HG02870 (cell line): ENCODE measurements at regions not wholly inside any gene's neighbourhood (a gene's known extent, or its start where the extent isn't known, plus 50 kb on each side); places are given as distances from the start of the nearest gene placed in this dataset.

Experiments used
- ATAC-seq: cut with Tn5 transposase; IDR thresholded peaks from one replicate; pipeline ENCODE4 v1.9.1; 2021; ENCODE audit warnings: mild to moderate bottlenecking, moderate library complexity; ENCODE audit not compliant: unreplicated experiment

DNA sequence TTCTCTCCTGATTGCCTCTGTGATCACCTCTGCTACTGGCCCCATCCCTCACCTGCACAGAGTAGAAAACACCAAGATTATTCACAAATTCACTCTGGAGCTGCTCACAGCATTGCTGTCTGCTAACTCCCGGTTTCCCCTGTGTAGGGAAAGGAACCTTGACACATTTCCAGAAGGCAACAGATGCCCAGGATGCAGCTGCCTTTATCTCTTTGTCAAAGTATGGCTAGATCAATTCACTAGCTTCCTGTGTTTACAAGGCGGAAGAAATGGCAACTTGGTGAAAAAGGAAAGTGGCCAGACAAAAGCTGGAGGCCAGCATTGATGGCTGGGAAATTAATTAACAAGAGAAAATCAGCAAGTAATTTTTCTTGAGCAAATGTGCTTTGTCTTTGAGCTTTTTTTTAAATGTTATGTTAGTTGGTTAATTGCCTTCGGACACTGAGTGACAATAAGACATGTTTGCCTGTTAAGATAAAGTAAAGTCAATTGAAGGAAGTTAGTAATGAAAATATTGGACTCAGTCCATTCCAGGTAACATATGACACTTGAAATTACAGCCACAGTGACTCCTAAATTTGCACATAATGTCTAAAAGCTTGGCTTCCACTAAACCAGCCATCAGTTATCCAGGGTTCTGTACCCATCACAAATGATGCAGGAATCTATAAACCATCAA lies 394.6 kb upstream of the IL12A start:
- ATAC-seq = no peak

DNA sequence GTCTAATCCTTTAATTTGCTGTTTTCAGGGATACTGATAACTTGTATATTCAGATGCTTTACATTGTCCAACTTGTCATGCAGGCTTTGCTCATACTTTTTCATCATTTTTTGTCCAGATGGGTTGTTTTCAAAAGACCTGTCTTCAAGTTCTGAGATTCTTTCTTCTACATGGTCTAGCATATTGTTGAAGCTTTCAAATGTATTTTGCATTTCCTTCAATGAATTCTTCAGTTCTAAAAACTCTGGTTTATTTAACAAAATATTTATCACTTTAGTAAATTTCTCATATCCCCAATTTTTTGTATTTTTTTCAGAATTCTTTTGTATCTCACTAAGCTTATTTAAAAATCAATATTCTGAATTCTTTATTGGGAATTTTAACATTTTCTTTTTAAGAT lies 388.3 kb upstream of the IL12A start:
- ATAC-seq = no peak

DNA sequence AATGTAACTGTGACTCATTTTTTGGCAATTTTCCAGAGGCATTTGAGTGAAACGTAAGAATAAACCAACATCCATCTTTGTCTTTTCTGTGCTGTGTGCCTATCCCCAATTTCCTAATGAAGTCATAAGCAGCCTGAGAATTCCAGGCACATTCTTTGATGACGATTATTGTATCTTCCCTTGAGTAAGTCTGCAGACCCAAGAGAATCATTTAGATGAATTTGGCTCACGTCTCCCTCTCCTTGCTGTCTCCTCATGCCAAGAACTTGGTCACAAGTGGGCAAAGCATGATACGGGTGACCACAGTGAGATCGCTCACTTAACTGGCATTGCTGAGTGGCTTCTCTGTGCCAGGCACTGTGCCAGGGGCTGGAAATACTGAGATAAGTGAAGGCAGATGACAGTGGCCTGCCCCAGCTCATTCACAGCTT lies 384.5 kb upstream of the IL12A start:
- ATAC-seq = no peak

DNA sequence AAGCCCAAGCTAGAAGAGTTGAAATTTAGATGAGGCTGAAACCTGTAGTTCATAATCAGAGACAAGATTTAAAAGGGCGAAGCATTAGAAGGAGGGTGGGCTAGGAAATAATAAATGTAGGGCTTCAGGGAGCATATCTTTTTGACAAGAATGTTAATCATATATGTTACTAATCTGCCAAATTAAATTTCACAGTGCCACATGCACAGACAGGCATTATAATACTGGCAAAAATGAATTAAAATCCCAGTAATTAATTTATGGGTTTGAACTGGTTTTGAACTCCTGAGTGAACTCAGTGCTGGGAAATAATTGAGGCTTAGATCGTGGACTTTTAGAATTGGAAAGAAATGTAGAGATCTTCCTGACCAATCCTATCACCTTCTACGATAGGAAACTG lies 383.5 kb upstream of the IL12A start:
- ATAC-seq = no peak

DNA sequence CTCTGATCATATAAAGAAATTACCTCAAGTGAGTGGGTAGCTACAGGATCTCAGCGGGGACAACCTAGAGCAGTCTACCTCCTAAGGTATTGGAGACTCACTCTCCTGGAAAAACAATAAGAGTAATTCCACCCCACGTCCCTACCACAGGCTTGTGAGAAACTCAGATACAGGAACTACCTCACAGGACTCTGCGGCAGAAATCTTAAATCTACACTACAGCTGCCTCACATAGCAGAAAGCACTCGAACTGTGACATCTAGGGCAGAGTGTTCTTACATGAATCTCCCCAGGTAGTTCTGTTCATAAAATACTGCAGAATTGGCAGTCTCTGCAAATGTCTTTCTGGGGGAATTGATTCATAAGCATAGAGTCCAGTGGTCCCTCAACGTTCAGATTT lies 382.9 kb upstream of the IL12A start:
- no peak for ATAC-seq

DNA sequence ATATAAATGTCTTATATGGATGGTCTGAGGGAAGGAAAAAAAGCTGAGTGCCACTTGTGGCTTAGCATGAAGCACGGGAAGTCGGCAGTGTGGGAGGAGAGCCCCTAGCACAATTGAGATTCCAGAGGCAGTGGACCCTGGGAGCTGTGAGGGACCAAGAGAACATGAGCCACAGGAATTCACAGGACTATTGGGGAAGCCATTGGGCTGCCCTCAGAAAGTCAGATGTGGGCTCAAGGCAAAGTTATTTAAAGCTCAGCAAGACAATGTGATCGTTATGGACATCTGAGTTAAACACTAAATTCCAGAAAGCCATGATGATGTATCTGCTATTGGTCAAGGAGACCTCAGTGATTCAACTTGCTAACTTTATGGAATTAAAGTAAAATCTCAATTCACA lies 380.8 kb upstream of the IL12A start:
- ATAC-seq = no peak

DNA sequence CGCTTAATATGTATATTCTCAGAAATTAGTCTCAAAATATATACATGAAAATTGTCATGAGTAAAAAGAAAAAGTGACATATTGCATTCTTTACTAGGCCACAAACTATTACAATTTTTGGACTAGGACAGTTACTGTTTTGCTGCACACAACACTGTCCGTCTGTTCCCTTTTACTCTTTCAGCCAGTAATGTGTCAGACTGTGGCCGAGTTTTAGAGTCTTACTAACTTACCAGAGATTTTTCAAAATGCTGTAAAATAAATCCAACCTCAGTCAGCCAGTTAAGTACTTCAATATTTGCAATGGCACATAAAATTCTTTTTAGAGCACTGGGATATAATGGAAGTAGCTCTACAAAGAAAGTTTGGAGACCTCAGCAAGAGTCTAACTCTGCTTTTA lies 380.3 kb upstream of the IL12A start:
- no peak for ATAC-seq

DNA sequence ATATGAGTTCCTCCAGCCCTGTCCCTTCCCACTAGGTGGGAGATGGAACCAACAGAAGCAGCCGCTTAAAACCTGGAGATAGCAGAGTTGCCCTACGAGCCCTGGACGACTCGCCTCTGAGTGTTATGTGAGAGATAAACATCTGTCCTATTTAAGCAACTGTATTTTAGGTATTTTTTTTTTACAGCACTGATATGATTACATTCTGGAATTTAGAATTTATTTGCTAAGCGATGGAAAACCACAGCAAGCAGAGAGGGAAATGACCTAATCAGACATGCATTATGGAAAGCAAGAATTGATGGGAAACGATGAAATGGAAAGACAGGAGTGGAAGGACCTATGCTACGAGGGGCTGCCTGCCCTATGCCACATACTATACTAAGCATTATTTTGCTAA lies 379.0 kb upstream of the IL12A start:
- no peak for ATAC-seq

DNA sequence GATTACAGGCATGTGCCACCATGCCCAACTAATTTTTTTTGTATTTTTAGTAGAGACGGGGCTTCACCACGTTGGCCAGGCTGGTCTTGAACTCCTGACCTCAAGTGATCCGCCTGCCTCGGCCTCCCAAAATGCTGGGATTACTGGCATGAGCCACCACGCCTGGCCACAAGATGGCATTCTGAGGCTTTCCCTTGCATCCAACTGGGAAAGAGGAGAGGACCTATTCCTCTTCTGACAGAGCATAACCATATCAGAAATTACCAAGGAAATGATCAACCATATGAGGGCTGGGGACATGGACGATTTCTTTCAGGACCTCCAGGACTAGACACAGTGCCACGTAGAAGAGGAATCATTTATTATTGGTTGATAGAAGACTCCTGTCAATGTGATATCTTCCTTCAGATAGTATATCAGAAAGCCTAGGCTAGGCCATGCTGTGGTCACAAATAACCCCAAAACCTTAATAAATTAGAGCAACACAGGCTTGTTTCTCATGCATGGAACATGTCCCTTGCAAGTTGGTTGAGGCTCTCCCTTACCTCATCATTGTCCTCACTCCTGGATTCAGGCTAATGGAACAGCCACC lies 372.3 kb upstream of the IL12A start:
- no peak for ATAC-seq

DNA sequence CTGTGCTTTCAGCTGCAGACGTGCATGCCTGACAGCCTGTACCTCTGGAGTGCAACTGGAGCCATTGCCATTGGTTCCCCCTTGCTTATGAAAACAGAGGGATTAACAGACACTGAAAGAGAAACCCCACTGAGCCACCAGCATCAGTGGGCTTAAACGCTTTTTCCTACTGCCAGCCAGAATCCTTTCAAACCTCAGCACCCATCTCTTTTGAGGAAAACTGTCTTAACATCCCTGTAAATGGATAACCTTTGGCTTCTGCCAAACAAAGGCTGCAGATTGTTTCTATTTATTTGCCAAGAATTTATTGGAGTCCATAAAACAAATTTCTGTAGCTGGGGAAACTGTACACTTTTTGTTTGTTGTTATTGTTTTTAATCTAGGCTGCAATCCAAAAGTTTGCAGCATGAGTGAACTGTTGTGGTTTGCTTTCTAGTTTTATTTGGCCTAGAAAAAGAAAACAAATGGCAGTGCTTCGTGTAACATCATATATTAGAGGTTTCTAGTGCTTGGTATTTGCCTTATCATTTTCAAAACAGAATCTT lies 369.2 kb upstream of the IL12A start:
- ATAC-seq = no peak

DNA sequence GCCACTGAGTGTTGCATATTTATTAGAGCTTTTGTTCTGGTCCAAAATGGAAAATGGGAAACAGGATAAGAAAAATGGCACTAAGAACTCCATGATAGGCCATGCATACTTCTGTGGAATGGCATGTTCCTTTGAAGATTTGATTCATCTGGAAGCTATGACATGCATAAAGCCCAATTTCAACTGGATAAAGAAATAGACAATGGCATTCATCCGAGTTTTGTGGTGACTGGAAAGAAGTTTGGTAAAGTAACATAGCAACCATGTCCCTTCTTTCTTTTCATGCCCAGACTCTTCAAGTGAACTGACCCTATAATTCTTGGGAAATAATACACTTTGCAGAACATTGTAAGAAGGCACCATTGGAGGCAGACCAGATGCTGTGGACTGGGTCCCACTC lies 368.4 kb upstream of the IL12A start:
- ATAC-seq = no peak

DNA sequence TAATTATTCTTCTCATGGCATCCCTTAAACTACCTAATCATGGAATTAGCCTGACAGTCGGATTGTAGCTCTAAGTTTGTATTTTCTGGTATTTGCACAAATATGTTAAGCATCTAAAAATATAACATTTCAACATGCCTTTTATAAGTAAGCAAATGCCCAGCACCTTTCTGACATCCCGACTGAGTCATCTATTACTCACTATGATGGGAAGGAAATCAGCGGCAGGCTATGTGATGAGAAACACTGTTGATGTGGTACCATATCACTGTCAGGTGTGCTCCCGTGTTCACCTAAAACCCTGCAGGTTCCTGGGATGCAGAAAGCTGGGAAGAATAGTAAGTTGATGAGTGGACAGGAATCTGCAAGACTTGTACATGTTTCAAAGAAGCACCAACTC lies 367.8 kb upstream of the IL12A start:
- no peak for ATAC-seq

DNA sequence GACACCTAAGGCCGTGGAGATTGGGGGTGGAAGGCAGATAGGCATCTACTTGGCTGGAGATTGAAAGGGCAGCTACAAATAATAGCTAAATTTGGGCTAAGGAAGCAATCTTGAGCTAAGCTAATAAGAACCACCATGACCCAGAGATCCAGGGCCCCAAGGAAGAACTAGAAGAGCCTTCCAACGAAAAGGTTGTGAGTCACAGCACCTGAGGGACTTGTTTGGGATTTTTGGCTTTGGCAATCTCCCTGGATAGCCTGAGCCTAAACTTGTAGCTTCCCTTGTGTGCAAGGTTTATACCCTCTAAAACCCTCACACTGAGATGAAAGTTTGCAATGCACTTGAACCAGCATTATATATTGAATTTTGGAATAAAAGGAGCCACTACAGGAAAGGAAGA lies 364.0 kb upstream of the IL12A start:
- no peak for ATAC-seq

DNA sequence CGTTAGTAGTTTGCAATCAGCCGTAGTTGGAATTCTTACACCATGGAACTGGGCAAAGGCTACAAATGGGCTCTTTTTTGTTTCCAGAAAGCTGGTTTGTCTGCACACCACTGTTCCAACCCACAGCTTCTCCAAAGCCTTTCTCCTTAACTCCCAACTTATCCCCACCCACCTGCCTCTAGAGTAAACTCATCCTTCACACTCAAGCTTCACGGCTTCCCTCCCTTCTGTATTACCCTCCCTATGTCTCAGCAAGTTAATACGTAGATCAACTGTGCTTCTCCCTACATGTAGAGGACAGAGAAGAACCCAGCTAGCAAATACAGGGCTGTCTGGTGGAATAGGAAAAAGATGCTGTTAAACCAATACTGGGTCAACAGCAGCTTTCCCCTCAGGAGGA lies 363.0 kb upstream of the IL12A start:
- ATAC-seq = no peak

DNA sequence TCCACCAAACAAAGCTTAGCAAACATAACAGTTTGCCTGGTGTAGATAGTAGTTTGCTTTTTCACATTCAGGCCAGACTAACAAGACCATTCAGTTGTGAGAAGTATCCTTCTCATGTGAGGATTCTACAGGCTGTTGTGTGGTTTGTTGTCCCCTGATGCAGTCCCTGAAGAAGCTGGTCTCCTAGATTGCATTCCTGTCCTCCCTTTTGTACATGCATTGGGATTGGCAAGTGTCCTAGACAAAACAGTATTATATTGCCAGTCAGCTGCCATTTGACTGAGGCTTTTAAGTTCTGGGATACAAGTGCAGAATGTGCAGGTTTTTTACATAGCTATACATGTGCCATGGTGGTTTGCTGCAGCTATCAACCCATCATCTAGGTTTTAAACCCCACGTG lies 362.0 kb upstream of the IL12A start:
- no peak for ATAC-seq

DNA sequence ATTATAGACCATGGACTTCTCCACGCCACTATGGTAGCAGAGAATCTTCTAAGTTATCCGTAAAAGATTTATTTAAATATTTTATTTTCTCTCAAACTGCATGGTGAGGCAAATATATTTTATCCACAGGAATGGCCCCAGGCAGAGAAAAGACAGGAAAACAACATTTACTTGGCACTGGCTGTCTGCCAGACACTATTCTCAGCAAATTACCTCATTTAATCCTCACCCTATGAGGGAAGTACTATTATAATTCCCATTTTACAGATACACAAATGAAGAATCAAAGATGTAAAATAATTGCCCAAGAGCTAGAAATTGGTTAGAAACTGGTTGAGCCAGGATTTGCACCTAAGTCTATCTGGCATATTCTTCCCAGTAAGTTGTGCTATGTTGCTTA lies 361.4 kb upstream of the IL12A start:
- ATAC-seq = no peak

DNA sequence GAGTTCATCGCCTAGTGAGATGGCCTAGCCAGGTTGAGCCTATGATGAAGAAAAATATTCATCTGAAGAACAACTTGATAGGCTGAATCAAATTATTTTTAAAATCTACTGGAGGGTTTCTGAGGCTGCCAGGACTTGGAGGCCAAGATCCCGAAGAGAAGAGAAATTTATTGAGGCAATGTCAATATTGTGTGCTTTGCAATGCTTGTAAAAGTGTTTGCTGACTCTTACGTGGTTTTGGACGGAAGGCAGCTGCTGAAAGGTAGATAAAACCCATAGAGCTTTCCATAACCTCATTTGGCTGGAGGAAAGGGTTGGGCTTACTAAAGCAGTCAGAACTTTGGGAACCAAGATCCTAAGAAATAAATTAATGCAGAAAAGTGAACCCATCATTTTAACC lies 361.0 kb upstream of the IL12A start:
- ATAC-seq = no peak

DNA sequence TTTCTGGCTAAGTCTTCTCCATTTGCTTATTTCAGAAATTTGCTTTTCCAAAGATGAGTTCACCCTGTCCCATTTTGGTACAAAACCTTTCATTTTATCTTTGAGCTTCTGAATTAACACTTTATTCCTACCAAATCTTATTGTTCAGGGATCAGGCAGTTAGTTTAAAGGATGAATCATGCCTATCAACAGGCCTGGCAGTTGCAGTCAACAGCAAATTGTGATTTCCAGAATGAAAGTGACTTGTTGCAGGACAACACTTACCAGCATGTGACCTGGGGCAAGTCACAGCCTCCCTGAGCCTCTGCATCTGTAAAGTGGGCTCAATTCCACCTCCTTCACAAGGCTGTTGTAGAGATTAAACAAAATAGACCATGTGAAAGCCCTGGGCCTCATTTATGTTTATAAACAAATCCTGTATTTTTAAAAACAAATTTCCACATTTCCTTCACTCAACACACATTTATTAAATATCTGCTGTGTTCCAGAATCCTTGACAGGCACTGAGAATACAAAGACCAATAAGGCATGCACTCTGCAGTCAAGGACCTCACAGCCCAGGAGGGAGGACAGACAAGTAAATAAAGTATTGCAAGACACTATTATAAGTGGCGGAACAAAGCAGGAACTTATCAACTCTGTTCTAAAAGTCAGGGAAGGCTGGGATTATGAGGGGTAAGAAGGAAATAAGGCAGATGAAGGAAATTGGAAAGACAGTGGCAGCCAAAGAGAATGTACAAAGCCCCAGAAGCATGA lies 359.1 kb upstream of the IL12A start:
- no peak for ATAC-seq

DNA sequence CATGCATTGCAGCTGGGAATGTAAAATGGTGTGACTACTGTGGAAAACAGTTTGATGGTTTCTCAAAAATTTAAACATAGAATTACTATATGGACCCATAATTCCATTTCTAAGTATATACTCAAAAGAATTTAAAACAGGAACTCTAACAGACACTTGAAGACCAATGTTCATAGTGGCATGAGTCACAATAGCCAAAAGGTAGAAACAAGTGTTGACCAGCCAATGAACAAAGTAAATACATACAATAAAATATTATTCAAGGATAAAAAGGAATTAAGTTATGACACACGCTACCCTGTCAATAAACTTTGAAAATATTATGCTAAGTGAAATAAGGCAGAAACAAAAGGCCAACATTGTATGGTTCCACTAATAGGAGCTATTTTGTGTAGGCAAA lies 357.4 kb upstream of the IL12A start:
- no peak for ATAC-seq

DNA sequence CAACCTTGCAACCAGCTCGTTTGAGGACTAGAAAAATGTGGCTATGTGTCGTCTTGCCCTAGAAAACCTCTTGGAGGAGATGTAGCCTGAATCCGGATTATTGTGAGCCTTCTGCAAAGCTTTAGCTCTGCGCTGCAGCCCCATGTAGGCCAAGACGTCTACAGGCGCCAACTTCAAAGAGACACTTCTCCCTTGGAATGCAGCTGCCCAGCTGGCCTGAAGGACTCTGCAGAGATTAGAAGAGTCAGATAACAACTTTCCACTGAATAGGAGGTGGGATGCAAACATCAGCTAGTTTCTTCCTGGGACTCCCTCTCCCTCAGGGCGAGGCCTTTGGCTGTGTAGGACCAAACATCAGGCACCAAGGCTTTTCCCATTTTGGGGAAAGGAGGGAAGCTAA lies 356.5 kb upstream of the IL12A start:
- ATAC-seq = no peak

DNA sequence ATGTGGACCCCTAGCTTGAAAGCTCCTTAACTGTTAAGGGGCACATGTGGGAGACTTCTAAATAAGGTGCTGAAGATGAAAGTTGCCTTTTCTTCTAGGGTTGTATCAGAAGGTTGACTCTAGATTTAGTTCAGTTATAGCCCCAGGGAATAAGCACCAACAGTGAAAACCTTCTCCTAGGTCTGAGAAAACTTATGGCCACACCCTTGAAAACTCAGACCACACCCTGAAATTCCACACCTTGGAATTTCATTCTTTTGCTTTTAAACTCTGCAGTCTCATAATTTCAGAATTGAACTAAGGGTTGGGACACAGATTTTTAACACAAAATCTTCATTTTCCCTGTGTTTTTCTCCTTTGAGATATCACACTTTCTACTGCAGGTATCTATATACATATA lies 355.8 kb upstream of the IL12A start:
- no peak for ATAC-seq

DNA sequence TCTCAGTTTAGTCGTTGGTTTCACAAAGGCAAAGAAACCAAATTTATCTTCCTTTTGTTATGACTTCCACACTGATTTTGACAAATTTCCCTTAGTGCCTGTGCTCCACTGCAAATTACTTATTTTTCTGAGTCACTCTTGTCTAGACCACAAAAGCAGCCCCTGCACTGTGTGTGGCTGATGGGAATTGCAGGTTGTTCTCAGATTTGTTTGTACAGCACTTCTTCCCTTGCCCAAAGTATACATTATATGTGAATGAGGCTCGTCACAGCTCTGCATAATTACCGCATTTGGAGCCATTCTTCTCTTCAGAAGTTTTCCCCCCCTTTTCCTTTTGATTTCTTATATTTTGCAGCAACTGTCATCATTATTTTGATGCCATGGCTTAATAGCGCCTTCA lies 354.2 kb upstream of the IL12A start:
- ATAC-seq = no peak
